GM12878 (cell line): ENCODE measurements at regions not wholly inside any gene's neighbourhood (a gene's known extent, or its start where the extent isn't known, plus 50 kb on each side); places are given as distances from the start of the nearest gene placed in this dataset.

Source experiments
- CREM ChIP-seq: IDR thresholded peaks from 2 replicates; pipeline ENCODE4 v1.6.1; 2014; ENCODE audit warnings: antibody characterized with exemption, low read depth
- EZH2 ChIP-seq: IDR thresholded peaks from 2 replicates; pipeline ENCODE4 v1.6.1; 2012; ENCODE audit warnings: low read depth, mild to moderate bottlenecking, control low read depth, inconsistent platforms, low read length, borderline replicate concordance; ENCODE audit not compliant: control insufficient read depth
- RCOR1 ChIP-seq: conservative IDR thresholded peaks from 2 replicates; pipeline ENCODE4 v1.6.1; 2012; ENCODE audit warnings: low read depth, low read length, improper control_type of control experiment
- SP1 ChIP-seq: IDR thresholded peaks from one replicate; pipeline ENCODE4 v1.6.1; 2011; ENCODE audit warnings: low read depth, low read length
- SRF ChIP-seq, 2 experiments: IDR thresholded peaks; 2 replicates each; pipeline ENCODE4 v1.6.1; 2011; ENCODE audit warnings: low read depth in 2 of 2, low read length in 2 of 2, mild to moderate bottlenecking in 1 of 2, moderate library complexity in 1 of 2
- TF ChIP-seq, protein P1 (sequence below), 3 experiments: IDR thresholded peaks in 2 of 3; conservative IDR thresholded peaks in 1 of 3; 2 replicates each; pipeline ENCODE4 v1.5.1; 2011; ENCODE audit warnings: low read depth in 3 of 3, low read length in 3 of 3, mild to moderate bottlenecking in 3 of 3, control low read depth in 2 of 3, moderate library complexity in 2 of 3, inconsistent platforms in 1 of 3, mixed read lengths in 1 of 3; ENCODE audit not compliant: control insufficient read depth in 2 of 3, insufficient read depth in 1 of 3; ENCODE audit errors: extremely low read depth in 1 of 3
- TF ChIP-seq, protein P2 (sequence below): IDR thresholded peaks from 2 replicates; pipeline ENCODE4 v1.6.1; 2012; ENCODE audit warnings: mild to moderate bottlenecking, low read depth, low read length

DNA sequence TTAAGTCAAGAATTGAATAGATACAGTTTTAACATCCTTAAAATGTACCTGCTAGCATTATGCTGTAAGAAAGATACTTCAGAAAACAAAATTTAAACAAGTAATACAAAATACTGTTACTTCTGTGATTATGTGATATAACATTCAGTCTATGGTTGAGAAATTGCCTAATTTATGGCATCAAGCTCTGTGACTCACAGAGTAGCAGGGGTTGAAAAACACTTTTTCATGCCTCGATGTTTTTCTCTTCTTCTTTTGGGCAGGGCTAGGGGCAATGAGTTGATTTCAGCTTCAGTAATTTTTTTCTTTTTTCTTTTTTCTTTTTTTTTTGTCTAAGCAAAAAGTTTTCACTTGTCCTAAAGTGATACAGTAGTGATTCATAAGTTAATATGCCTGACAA is 209.2 kb downstream of the MBL2 start:
- TF ChIP-seq, protein P1, sequence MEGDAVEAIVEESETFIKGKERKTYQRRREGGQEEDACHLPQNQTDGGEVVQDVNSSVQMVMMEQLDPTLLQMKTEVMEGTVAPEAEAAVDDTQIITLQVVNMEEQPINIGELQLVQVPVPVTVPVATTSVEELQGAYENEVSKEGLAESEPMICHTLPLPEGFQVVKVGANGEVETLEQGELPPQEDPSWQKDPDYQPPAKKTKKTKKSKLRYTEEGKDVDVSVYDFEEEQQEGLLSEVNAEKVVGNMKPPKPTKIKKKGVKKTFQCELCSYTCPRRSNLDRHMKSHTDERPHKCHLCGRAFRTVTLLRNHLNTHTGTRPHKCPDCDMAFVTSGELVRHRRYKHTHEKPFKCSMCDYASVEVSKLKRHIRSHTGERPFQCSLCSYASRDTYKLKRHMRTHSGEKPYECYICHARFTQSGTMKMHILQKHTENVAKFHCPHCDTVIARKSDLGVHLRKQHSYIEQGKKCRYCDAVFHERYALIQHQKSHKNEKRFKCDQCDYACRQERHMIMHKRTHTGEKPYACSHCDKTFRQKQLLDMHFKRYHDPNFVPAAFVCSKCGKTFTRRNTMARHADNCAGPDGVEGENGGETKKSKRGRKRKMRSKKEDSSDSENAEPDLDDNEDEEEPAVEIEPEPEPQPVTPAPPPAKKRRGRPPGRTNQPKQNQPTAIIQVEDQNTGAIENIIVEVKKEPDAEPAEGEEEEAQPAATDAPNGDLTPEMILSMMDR (IDR thresholded peaks at IDR 0.05 in 2 of 3, conservative IDR thresholded peaks at IDR 0.05 in 1 of 3; ENCODE audit: control insufficient read depth in 2 of 3, extremely low read depth in 1 of 3, insufficient read depth in 1 of 3, low read depth in 3 of 3, low read length in 3 of 3), result no peak
- TF ChIP-seq EZH2, result no peak
- TF ChIP-seq, protein P2, sequence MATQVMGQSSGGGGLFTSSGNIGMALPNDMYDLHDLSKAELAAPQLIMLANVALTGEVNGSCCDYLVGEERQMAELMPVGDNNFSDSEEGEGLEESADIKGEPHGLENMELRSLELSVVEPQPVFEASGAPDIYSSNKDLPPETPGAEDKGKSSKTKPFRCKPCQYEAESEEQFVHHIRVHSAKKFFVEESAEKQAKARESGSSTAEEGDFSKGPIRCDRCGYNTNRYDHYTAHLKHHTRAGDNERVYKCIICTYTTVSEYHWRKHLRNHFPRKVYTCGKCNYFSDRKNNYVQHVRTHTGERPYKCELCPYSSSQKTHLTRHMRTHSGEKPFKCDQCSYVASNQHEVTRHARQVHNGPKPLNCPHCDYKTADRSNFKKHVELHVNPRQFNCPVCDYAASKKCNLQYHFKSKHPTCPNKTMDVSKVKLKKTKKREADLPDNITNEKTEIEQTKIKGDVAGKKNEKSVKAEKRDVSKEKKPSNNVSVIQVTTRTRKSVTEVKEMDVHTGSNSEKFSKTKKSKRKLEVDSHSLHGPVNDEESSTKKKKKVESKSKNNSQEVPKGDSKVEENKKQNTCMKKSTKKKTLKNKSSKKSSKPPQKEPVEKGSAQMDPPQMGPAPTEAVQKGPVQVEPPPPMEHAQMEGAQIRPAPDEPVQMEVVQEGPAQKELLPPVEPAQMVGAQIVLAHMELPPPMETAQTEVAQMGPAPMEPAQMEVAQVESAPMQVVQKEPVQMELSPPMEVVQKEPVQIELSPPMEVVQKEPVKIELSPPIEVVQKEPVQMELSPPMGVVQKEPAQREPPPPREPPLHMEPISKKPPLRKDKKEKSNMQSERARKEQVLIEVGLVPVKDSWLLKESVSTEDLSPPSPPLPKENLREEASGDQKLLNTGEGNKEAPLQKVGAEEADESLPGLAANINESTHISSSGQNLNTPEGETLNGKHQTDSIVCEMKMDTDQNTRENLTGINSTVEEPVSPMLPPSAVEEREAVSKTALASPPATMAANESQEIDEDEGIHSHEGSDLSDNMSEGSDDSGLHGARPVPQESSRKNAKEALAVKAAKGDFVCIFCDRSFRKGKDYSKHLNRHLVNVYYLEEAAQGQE, result no peak
- no peak for TF ChIP-seq CREM
- TF ChIP-seq SRF (IDR thresholded peaks at IDR 0.05; ENCODE audit: low read depth in 2 of 2, low read length in 2 of 2), result no peak
- no peak for TF ChIP-seq SP1
- no peak for TF ChIP-seq RCOR1
